A549 (cell line): ENCODE measurements at regions not wholly inside any gene's neighbourhood (a gene's known extent, or its start where the extent isn't known, plus 50 kb on each side); places are given as distances from the start of the nearest gene placed in this dataset.

Source experiments
- CBX2 ChIP-seq: fragments of 200-600 bp; sonication (generic); IDR thresholded peaks from 2 replicates; pipeline ENCODE4 v1.6.1; 2016; ENCODE audit warnings: low read depth, mild to moderate bottlenecking, borderline replicate concordance
- CEBPB ChIP-seq, 2 experiments: fragments of >200 bp in 1 of 2; sonication (Bioruptor Twin) in 1 of 2; formaldehyde crosslinking in 1 of 2; IDR thresholded peaks; 2 replicates each; pipeline ENCODE4 v1.6.1; 2012 to 2016
- EHMT2 ChIP-seq: fragments of 200-600 bp; sonication (generic); IDR thresholded peaks from 2 replicates; pipeline ENCODE4 v1.6.1; 2016; ENCODE audit warnings: antibody characterized with exemption, low read depth, mild to moderate bottlenecking, moderate library complexity
- EP300 ChIP-seq, 2 experiments: fragments of >200 bp; sonication (Bioruptor Twin); formaldehyde crosslinking; IDR thresholded peaks; 2 replicates in 1 of 2; 3 replicates in 1 of 2; pipeline ENCODE4 v1.6.1; 2016 to 2017
- ESRRA ChIP-seq: fragments of 150-350 bp; IDR thresholded peaks from 2 replicates; pipeline ENCODE4 v1.6.1; 2014; ENCODE audit warnings: mild to moderate bottlenecking, low read length, borderline replicate concordance
- HDAC2 ChIP-seq: fragments of 200-600 bp; sonication (generic); IDR thresholded peaks from 2 replicates; pipeline ENCODE4 v1.6.1; 2016
- MAX ChIP-seq: IDR thresholded peaks from 2 replicates; pipeline ENCODE4 v1.6.1; 2012
- POLR2A ChIP-seq: IDR thresholded peaks from 2 replicates; pipeline ENCODE4 v1.6.1; 2012; ENCODE audit warnings: mild to moderate bottlenecking, low read length
- RFX5 ChIP-seq: fragments of 450-650 bp; IDR thresholded peaks from 2 replicates; pipeline ENCODE4 v1.7.1; 2014; ENCODE audit warnings: antibody characterized with exemption, mild to moderate bottlenecking, moderate library complexity
- RNF2 ChIP-seq: fragments of 200-600 bp; sonication (generic); IDR thresholded peaks from 2 replicates; pipeline ENCODE4 v1.6.1; 2016; ENCODE audit warnings: low read depth, mild to moderate bottlenecking, antibody characterized with exemption, moderate library complexity, borderline replicate concordance
- SMC3 ChIP-seq: fragments of >200 bp; sonication (Bioruptor Twin); formaldehyde crosslinking; IDR thresholded peaks from 3 replicates; pipeline ENCODE4 v1.6.1; 2018; ENCODE audit warnings: inconsistent platforms
- SREBF2 ChIP-seq: fragments of 450-650 bp; IDR thresholded peaks from 2 replicates; pipeline ENCODE4 v1.6.1; 2014; ENCODE audit warnings: mild to moderate bottlenecking, moderate library complexity
- TF ChIP-seq, protein P1 (sequence below): fragments of >200 bp; sonication (Bioruptor Twin); formaldehyde crosslinking; IDR thresholded peaks from 3 replicates; pipeline ENCODE4 v1.5.1; 2016
- TF ChIP-seq, protein P2 (sequence below): fragments of 150-350 bp; IDR thresholded peaks from 2 replicates; pipeline ENCODE4 v1.6.1; 2014; ENCODE audit warnings: low read depth, mild to moderate bottlenecking, low read length

GRCh38 chr7:153061910-153062528 is 302.5 kb downstream of the ACTR3B start:
- TF ChIP-seq, protein P1, sequence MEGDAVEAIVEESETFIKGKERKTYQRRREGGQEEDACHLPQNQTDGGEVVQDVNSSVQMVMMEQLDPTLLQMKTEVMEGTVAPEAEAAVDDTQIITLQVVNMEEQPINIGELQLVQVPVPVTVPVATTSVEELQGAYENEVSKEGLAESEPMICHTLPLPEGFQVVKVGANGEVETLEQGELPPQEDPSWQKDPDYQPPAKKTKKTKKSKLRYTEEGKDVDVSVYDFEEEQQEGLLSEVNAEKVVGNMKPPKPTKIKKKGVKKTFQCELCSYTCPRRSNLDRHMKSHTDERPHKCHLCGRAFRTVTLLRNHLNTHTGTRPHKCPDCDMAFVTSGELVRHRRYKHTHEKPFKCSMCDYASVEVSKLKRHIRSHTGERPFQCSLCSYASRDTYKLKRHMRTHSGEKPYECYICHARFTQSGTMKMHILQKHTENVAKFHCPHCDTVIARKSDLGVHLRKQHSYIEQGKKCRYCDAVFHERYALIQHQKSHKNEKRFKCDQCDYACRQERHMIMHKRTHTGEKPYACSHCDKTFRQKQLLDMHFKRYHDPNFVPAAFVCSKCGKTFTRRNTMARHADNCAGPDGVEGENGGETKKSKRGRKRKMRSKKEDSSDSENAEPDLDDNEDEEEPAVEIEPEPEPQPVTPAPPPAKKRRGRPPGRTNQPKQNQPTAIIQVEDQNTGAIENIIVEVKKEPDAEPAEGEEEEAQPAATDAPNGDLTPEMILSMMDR = no peak
- TF ChIP-seq EP300 (IDR thresholded peaks at IDR 0.05) (no peak), HDAC2 (no peak), RFX5 (no peak), EHMT2 (no peak), ESRRA (no peak), POLR2A (no peak), SMC3 (no peak), CBX2 (no peak), MAX (no peak), SREBF2 (no peak), RNF2 (no peak), CEBPB (IDR thresholded peaks at IDR 0.05) (no peak)
- TF ChIP-seq, protein P2, sequence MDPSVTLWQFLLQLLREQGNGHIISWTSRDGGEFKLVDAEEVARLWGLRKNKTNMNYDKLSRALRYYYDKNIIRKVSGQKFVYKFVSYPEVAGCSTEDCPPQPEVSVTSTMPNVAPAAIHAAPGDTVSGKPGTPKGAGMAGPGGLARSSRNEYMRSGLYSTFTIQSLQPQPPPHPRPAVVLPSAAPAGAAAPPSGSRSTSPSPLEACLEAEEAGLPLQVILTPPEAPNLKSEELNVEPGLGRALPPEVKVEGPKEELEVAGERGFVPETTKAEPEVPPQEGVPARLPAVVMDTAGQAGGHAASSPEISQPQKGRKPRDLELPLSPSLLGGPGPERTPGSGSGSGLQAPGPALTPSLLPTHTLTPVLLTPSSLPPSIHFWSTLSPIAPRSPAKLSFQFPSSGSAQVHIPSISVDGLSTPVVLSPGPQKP = no peak
